Neural cell (in vitro differentiated cells): ENCODE measurements at regions not wholly inside any gene's neighbourhood (a gene's known extent, or its start where the extent isn't known, plus 50 kb on each side); places are given as distances from the start of the nearest gene placed in this dataset.
A peak's percentile ranks its signal among the peaks of the same experiment; 100 is the strongest.

Source experiments
- H2AFZ ChIP-seq: fragments of 200-600, 300-800 bp; sonication (generic), shearing (Covaris generic); 2 replicates; pipeline ENCODE4 v1.6.0; 2014; ENCODE audit warnings: low read depth, mild to moderate bottlenecking, antibody characterized with exemption, low read length, moderate library complexity
- H3F3A ChIP-seq: fragments of 200-600 bp; shearing (Covaris generic); 2 replicates; pipeline ENCODE4 v1.6.1; 2016; ENCODE audit warnings: mild to moderate bottlenecking, moderate library complexity, mixed read lengths, antibody characterized with exemption, low read length; ENCODE audit not compliant: insufficient read depth, poor library complexity, severe bottlenecking
- H3K27ac ChIP-seq: fragments of 200-600, 300-800 bp; sonication (generic), shearing (Covaris generic); 2 replicates; pipeline ENCODE4 v1.5.1; 2014; ENCODE audit warnings: mild to moderate bottlenecking, low read length, moderate library complexity
- H3K27me3 ChIP-seq: fragments of 300-800, 200-600 bp; sonication (generic), shearing (Covaris generic); 2 replicates; pipeline ENCODE4 v1.6.0; 2014; ENCODE audit warnings: mild to moderate bottlenecking, low read depth, low read length, moderate library complexity; ENCODE audit not compliant: insufficient read depth
- H3K36me3 ChIP-seq: fragments of 300-800, 200-600 bp; sonication (generic), shearing (Covaris generic); 2 replicates; pipeline ENCODE4 v1.5.1; 2014; ENCODE audit warnings: mild to moderate bottlenecking, antibody characterized with exemption, low read length, moderate library complexity; ENCODE audit not compliant: insufficient read depth
- H3K4me2 ChIP-seq: fragments of 300-800, 200-600 bp; sonication (generic), shearing (Covaris generic); 2 replicates; pipeline ENCODE4 v1.6.0; 2014; ENCODE audit warnings: mild to moderate bottlenecking, low read length
- H3K4me3 ChIP-seq: fragments of 300-800, 200-600 bp; sonication (generic), shearing (Covaris generic); 2 replicates; pipeline ENCODE4 v1.5.1; 2014; ENCODE audit warnings: mild to moderate bottlenecking, low read length, moderate library complexity
- H3K79me2 ChIP-seq: fragments of 200-600 bp; shearing (Covaris generic); replicated peaks from 2 replicates; pipeline ENCODE4 v1.6.0; 2014; ENCODE audit warnings: mild to moderate bottlenecking, low read length, moderate library complexity; ENCODE audit not compliant: insufficient read depth
- H3K9ac ChIP-seq: fragments of 300-800, 200-600 bp; sonication (generic), shearing (Covaris generic); 2 replicates; pipeline ENCODE4 v1.6.1; 2016; ENCODE audit warnings: mild to moderate bottlenecking, low read length, mixed read lengths
- H3K9me2 ChIP-seq: fragments of 200-600 bp; shearing (Covaris generic); 2 replicates; pipeline ENCODE4 v1.6.1; 2016; ENCODE audit warnings: mild to moderate bottlenecking, low read length, mixed read lengths; ENCODE audit not compliant: insufficient read depth
- H3K9me3 ChIP-seq: fragments of 200-600, 300-800 bp; sonication (generic), shearing (Covaris generic); 2 replicates; pipeline ENCODE4 v1.6.1; 2016; ENCODE audit warnings: mild to moderate bottlenecking, mixed run types, low read length, moderate library complexity, mixed read lengths
- H4K20me1 ChIP-seq: fragments of 200-600 bp; shearing (Covaris generic); 2 replicates; pipeline ENCODE4 v1.6.1; 2016; ENCODE audit warnings: mild to moderate bottlenecking, mixed run types; ENCODE audit not compliant: insufficient read depth
- CTCF ChIP-seq: fragments of 450-650 bp; IDR thresholded peaks from 2 replicates; pipeline ENCODE4 v1.5.1; 2014; ENCODE audit warnings: antibody characterized with exemption, mild to moderate bottlenecking, moderate library complexity; ENCODE audit not compliant: poor library complexity, severe bottlenecking
- EP300 ChIP-seq: fragments of 450-650 bp; conservative IDR thresholded peaks from 2 replicates; pipeline ENCODE4 v1.6.1; 2014; ENCODE audit warnings: antibody characterized with exemption, mild to moderate bottlenecking, moderate library complexity; ENCODE audit not compliant: poor library complexity, severe bottlenecking
- MXI1 ChIP-seq: fragments of 450-650 bp; conservative IDR thresholded peaks from 2 replicates; pipeline ENCODE4 v1.6.1; 2014; ENCODE audit warnings: antibody characterized with exemption, mild to moderate bottlenecking; ENCODE audit not compliant: poor library complexity, severe bottlenecking
- POLR2AphosphoS5 ChIP-seq: IDR thresholded peaks from 2 replicates; pipeline ENCODE4 v1.6.1; 2012
- RAD21 ChIP-seq: fragments of 450-650 bp; conservative IDR thresholded peaks from 2 replicates; pipeline ENCODE4 v1.6.1; 2014; ENCODE audit warnings: antibody characterized with exemption, mild to moderate bottlenecking, moderate library complexity
- REST ChIP-seq: IDR thresholded peaks from 2 replicates; pipeline ENCODE4 v1.6.1; 2012; ENCODE audit warnings: borderline replicate concordance
- SMC3 ChIP-seq: fragments of 450-650 bp; conservative IDR thresholded peaks from 2 replicates; pipeline ENCODE4 v1.6.1; 2014; ENCODE audit warnings: antibody characterized with exemption, mild to moderate bottlenecking, moderate library complexity; ENCODE audit not compliant: poor library complexity
- TAF1 ChIP-seq: IDR thresholded peaks from 2 replicates; pipeline ENCODE4 v1.6.1; 2012; ENCODE audit warnings: low read depth

DNA sequence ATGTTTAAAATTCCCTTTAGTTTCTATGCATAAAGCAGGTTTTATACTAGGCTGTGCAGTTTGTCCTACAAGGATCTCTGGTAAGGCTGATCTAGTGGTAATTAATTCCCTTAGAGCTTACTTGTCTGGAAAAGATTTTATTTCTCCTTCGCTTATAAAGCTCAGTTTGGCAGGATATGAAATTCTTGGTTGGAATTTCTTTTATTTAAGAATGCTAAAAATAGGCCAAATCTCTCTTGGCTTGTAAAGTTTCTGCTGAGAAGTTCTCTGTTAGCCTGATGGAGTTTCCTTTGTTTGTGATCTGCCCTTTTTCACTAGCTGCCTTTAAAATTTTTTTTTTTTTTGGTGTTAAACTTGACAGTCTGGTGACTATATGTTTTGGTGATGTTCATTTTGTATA lies 237.1 kb upstream of the TLE4 start:
- no peak overlapping the region for H3K9ac ChIP-seq
- H3F3A ChIP-seq, result no peaks in the 10 kb centered on the region
- no peak for TF ChIP-seq SMC3
- no peak for TF ChIP-seq MXI1
- no peak for TF ChIP-seq POLR2AphosphoS5
- no peak for TF ChIP-seq REST
- H4K20me1 ChIP-seq, result no peaks in the 10 kb centered on the region
- no peaks in the 10 kb centered on the region for H3K27me3 ChIP-seq
- no peak overlapping the region for H3K27ac ChIP-seq
- H3K9me2 ChIP-seq, result no peaks in the 10 kb centered on the region
- H3K4me3 ChIP-seq, result no peak overlapping the region
- no peak overlapping the region for H2AFZ ChIP-seq
- no peaks in the 10 kb centered on the region for H3K36me3 ChIP-seq
- no peaks in the 10 kb centered on the region for H3K79me2 ChIP-seq
- H3K9me3 ChIP-seq, result peaks cover 7% of the 10 kb centered on the region
- H3K4me2 ChIP-seq, result no peak overlapping the region

DNA sequence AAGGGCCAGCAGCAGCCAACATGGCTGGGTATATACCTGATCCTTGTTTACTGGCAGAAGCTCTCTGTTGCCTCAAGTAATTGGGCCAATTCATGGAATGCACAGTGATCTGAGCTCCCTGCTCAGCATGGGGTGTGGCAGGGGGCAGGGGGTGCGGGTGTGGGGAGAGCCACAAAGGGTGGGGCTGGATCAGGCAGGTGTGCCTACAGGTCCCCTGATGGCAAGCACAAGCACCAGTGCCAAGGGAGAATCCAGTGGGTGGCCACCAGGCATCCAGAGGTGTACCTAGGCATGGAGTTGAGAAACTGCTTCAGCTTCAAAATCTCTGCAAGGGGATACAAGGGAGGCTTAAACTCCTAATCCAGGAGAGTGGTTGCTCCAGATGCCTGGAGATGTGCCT lies 235.8 kb upstream of the TLE4 start:
- H3K27ac ChIP-seq, result no peak overlapping the region
- H4K20me1 ChIP-seq, result no peaks in the 10 kb centered on the region
- H3K36me3 ChIP-seq, result no peaks in the 10 kb centered on the region
- no peaks in the 10 kb centered on the region for H3K79me2 ChIP-seq
- H3K27me3 ChIP-seq, result no peaks in the 10 kb centered on the region
- peaks cover 7% of the 10 kb centered on the region for H3K9me3 ChIP-seq
- no peak for TF ChIP-seq CTCF
- H3K9me2 ChIP-seq, result no peaks in the 10 kb centered on the region
- no peak overlapping the region for H3K4me3 ChIP-seq
- H3F3A ChIP-seq, result no peaks in the 10 kb centered on the region
- H3K4me2 ChIP-seq, result no peak overlapping the region
- H3K9ac ChIP-seq, result no peak overlapping the region
- no peak overlapping the region for H2AFZ ChIP-seq

GRCh38 chr9:79341561-79341960 lies 230.2 kb upstream of the TLE4 start:
- Histone ChIP-seq H3K36me3 (no peaks in the 10 kb centered on the region), H3K9ac (no peak overlapping the region), H3K9me3 (peaks cover under 1% of the 10 kb centered on the region), H3K4me2 (no peak overlapping the region), H4K20me1 (no peaks in the 10 kb centered on the region), H3K27ac (no peak overlapping the region), H3K27me3 (no peaks in the 10 kb centered on the region), H3K4me3 (no peak overlapping the region), H2AFZ (no peak overlapping the region), H3K79me2 (no peaks in the 10 kb centered on the region), H3K9me2 (no peaks in the 10 kb centered on the region), H3F3A (no peaks in the 10 kb centered on the region)
- TF ChIP-seq EP300 (peak; percentile 77), TAF1 (no peak), POLR2AphosphoS5 (peak; percentile 59), RAD21 (no peak)
